ENCODE measurements at regions not wholly inside any gene's neighbourhood (a gene's known extent, or its start where the extent isn't known, plus 50 kb on each side); places are given as distances from the start of the nearest gene placed in this dataset.

- DNase-seq = no peak
- Histone ChIP-seq H3K4me3 (ENCODE audit: low read length) (no peak overlapping the region), H3K27ac (ENCODE audit: low read length) (no peak overlapping the region), H3K27me3 (ENCODE audit: control insufficient read depth, insufficient read depth, low read length) (no peaks in the 10 kb centered on the region), H3K4me1 (ENCODE audit: control insufficient read depth, insufficient read depth, low read length) (no peaks in the 10 kb centered on the region), H3K9me3 (ENCODE audit: control insufficient read depth, low read depth, low read length) (peaks cover 5% of the 10 kb centered on the region), H3K36me3 (ENCODE audit: control insufficient read depth, insufficient read depth, low read length) (no peaks in the 10 kb centered on the region)
- 86% methylated on average over 1 of the region's 2 CpGs for WGBS (ENCODE audit: insufficient coverage, low lambda C conversion rate)
Observed at GRCh38 chr2:149806651-149807050, 219.1 kb upstream of the MMADHC start.

- Histone ChIP-seq H3K9me3 (ENCODE audit: control insufficient read depth, low read depth, low read length) (no peaks in the 10 kb centered on the region), H3K36me3 (ENCODE audit: control insufficient read depth, insufficient read depth, low read length) (no peaks in the 10 kb centered on the region), H3K4me3 (ENCODE audit: low read length) (no peak overlapping the region), H3K27ac (ENCODE audit: low read length) (no peak overlapping the region), H3K4me1 (ENCODE audit: control insufficient read depth, insufficient read depth, low read length) (no peaks in the 10 kb centered on the region), H3K27me3 (ENCODE audit: control insufficient read depth, insufficient read depth, low read length) (no peaks in the 10 kb centered on the region)
- no peak for DNase-seq
- WGBS (ENCODE audit: insufficient coverage, low lambda C conversion rate) = 64% methylated on average over 5 of the region's 7 CpGs
Observed at GRCh38 chr2:149800624-149801542, 213.3 kb upstream of the MMADHC start.

DNA sequence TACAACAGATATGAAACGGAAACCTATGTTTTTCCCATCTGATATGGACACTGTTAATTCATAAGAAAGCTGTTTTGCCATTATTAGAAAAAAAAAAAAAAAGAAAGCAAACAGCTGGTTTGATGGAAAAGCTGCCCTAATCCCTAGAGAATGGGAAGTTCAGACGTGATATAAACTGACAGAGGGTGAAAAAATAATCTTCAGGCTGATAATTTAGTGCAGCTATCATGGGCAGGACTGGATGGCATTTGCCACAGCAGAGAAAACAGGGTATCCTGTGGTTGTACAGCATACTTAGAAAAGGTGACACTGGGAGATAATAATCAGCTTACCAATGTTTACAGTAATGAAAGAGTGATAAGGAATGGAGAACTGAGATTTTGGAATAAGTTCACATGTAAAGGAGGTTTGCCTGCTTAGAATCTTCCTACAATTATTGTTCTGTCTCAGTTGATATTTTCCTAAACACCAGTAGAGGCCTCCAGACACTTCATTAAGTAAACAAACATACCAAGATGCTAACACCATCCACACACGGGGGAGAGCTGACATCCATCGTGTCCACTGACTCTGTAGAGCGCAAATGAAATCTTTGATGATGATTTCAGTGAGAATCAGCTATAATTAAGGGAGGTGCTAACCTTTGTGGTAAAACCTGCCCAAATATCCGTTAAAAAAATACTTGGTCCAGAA, 211.6 kb upstream of the MMADHC start:
- H3K9me3 ChIP-seq (ENCODE audit: control insufficient read depth, low read depth, low read length) = no peaks in the 10 kb centered on the region
- 33% methylated on average over 1 of the region's 6 CpGs for WGBS (ENCODE audit: insufficient coverage, low lambda C conversion rate)

DNA sequence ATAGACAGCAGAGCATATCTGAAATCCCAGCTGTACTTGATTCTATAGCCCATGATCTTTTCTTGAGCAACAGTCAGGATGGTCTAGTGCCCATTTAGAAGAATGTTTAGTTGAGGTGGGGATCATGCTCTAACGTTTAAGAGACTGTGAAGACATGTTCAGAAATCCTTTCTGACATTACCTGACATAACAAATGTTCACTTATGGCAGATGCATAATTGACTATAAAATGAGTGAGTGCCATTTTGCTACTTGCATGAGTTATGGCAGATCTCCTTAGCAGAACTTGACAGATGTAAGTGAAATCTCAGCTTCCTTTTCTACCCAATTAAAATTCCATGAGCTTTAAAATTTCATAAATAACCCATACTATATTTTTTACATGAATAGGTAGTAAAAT, 209.5 kb upstream of the MMADHC start:
- Histone ChIP-seq H3K27ac (ENCODE audit: low read length) (no peak overlapping the region), H3K4me3 (ENCODE audit: low read length) (no peak overlapping the region), H3K27me3 (ENCODE audit: control insufficient read depth, insufficient read depth, low read length) (no peaks in the 10 kb centered on the region), H3K36me3 (ENCODE audit: control insufficient read depth, insufficient read depth, low read length) (no peaks in the 10 kb centered on the region), H3K9me3 (ENCODE audit: control insufficient read depth, low read depth, low read length) (no peaks in the 10 kb centered on the region), H3K4me1 (ENCODE audit: control insufficient read depth, insufficient read depth, low read length) (no peaks in the 10 kb centered on the region)
- WGBS (ENCODE audit: insufficient coverage, low lambda C conversion rate) = no CpG with 5 or more reads among the region's 1 CpG
- DNase-seq = no peak

More for the DNA sequence above, 211.6 kb upstream of the MMADHC start:
- Histone ChIP-seq H3K27ac (ENCODE audit: low read length) (no peak overlapping the region), H3K4me1 (ENCODE audit: control insufficient read depth, insufficient read depth, low read length) (no peaks in the 10 kb centered on the region), H3K36me3 (ENCODE audit: control insufficient read depth, insufficient read depth, low read length) (no peaks in the 10 kb centered on the region), H3K4me3 (ENCODE audit: low read length) (no peak overlapping the region), H3K27me3 (ENCODE audit: control insufficient read depth, insufficient read depth, low read length) (no peaks in the 10 kb centered on the region)
- peak in 1 of 2 donors; percentile 5 for DNase-seq

GRCh38 chr2:149789549-149789948, 202.0 kb upstream of the MMADHC start:
- 100% methylated on average over 3 of the region's 3 CpGs for WGBS (ENCODE audit: insufficient coverage, low lambda C conversion rate)
- no peaks in the 10 kb centered on the region for H3K36me3 ChIP-seq (ENCODE audit: control insufficient read depth, insufficient read depth, low read length)
- DNase-seq = no peak
- H3K27me3 ChIP-seq (ENCODE audit: control insufficient read depth, insufficient read depth, low read length) = no peaks in the 10 kb centered on the region
- no peaks in the 10 kb centered on the region for H3K4me1 ChIP-seq (ENCODE audit: control insufficient read depth, insufficient read depth, low read length)
- H3K4me3 ChIP-seq (ENCODE audit: low read length) = no peak overlapping the region
- no peak overlapping the region for H3K27ac ChIP-seq (ENCODE audit: low read length)
- H3K9me3 ChIP-seq (ENCODE audit: control insufficient read depth, low read depth, low read length) = no peaks in the 10 kb centered on the region

GRCh38 chr2:149787206-149787605, 199.6 kb upstream of the MMADHC start:
- no peak for DNase-seq
- H3K27me3 ChIP-seq (ENCODE audit: control insufficient read depth, insufficient read depth, low read length) = no peaks in the 10 kb centered on the region

DNA sequence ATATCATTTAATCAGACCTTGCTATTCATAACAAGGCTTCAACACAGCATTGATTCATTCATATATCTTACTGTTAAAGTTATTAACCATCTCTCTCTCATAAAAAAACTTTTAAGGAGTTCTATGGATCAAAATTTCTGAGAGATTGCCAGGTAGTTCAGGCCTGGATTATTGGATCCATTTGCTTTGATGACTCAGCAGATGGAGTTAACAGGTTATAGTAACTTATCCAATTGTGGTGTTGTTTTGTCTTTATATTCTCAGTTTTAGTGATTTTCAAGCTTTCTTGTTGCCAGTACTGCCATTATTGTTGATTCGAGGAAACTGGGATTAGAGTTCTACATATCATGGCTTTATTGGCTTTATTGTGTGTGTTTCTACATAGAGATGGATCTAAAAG, 195.7 kb upstream of the MMADHC start:
- Histone ChIP-seq H3K27me3 (ENCODE audit: control insufficient read depth, insufficient read depth, low read length) (no peaks in the 10 kb centered on the region), H3K9me3 (ENCODE audit: control insufficient read depth, low read depth, low read length) (no peaks in the 10 kb centered on the region), H3K36me3 (ENCODE audit: control insufficient read depth, insufficient read depth, low read length) (no peaks in the 10 kb centered on the region), H3K4me1 (ENCODE audit: control insufficient read depth, insufficient read depth, low read length) (no peaks in the 10 kb centered on the region), H3K4me3 (ENCODE audit: low read length) (no peak overlapping the region), H3K27ac (ENCODE audit: low read length) (no peak overlapping the region)
- DNase-seq = no peak
- WGBS (ENCODE audit: insufficient coverage, low lambda C conversion rate) = no CpG with 5 or more reads among the region's 1 CpG

More at GRCh38 chr2:149787206-149787605, 199.6 kb upstream of the MMADHC start:
- H3K36me3 ChIP-seq (ENCODE audit: control insufficient read depth, insufficient read depth, low read length) = no peaks in the 10 kb centered on the region
- no peaks in the 10 kb centered on the region for H3K4me1 ChIP-seq (ENCODE audit: control insufficient read depth, insufficient read depth, low read length)
- no CpG with 5 or more reads among the region's 1 CpG for WGBS (ENCODE audit: insufficient coverage, low lambda C conversion rate)
- H3K27ac ChIP-seq (ENCODE audit: low read length) = no peak overlapping the region
- no peaks in the 10 kb centered on the region for H3K9me3 ChIP-seq (ENCODE audit: control insufficient read depth, low read depth, low read length)
- H3K4me3 ChIP-seq (ENCODE audit: low read length) = no peak overlapping the region

- WGBS (ENCODE audit: insufficient coverage, low lambda C conversion rate) = 100% methylated on average over 1 of the region's 1 CpG
Observed at GRCh38 chr2:149782572-149782971, 195.0 kb upstream of the MMADHC start.

DNA sequence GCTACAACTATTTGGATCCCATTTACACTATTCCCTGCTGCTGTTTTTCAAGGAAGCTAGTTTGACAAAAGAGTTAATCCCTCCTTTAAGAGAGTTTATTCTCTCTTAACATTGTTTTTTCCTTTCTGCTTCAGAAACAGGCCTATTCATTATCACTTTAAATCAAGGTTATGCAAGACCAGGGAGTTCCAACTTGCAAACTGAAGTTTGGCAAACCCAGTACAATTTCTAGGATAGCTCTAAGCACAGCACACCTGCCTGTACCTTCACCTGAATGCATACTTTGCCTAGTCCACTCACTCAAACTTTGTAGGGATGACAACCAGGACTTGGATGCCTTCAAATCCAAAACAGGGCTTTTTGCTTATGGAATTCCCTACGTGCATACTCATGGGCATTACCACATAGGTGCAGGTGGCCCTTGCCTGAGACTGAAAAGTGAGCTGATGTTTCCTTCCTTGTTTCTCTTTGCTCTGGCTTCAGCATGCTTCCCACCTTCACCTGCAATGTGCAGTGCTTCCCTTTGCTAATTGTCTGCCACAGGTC, 193.8 kb upstream of the MMADHC start:
- no peaks in the 10 kb centered on the region for H3K9me3 ChIP-seq (ENCODE audit: control insufficient read depth, low read depth, low read length)
- no CpG with 5 or more reads among the region's 1 CpG for WGBS (ENCODE audit: insufficient coverage, low lambda C conversion rate)

More at GRCh38 chr2:149782572-149782971, 195.0 kb upstream of the MMADHC start:
- Histone ChIP-seq H3K27ac (ENCODE audit: low read length) (no peak overlapping the region), H3K4me3 (ENCODE audit: low read length) (no peak overlapping the region), H3K27me3 (ENCODE audit: control insufficient read depth, insufficient read depth, low read length) (no peaks in the 10 kb centered on the region), H3K36me3 (ENCODE audit: control insufficient read depth, insufficient read depth, low read length) (no peaks in the 10 kb centered on the region), H3K9me3 (ENCODE audit: control insufficient read depth, low read depth, low read length) (no peaks in the 10 kb centered on the region), H3K4me1 (ENCODE audit: control insufficient read depth, insufficient read depth, low read length) (no peaks in the 10 kb centered on the region)
- no peak for DNase-seq

DNA sequence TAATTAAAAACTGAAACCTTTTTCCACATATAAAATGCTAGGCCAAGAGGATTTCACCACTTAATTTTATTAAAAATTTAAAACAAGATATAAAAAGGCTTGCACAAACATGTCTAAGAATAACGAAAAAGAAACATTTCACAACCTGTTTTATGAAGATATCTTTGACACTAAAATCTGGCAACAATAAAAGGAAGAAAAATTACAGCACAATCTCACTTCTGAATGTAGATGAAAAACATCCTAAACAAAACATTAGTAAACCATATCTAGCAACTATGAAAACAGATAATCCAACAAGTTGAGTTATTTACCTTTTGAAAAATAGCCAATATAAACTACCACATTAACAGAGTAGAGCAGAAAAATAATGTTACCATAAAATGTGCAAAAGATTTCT, 185.4 kb upstream of the MMADHC start:
- WGBS (ENCODE audit: insufficient coverage, low lambda C conversion rate) = 56% methylated on average over 1 of the region's 1 CpG
- no peaks in the 10 kb centered on the region for H3K36me3 ChIP-seq (ENCODE audit: control insufficient read depth, insufficient read depth, low read length)
- no peak for DNase-seq
- H3K4me1 ChIP-seq (ENCODE audit: control insufficient read depth, insufficient read depth, low read length) = no peaks in the 10 kb centered on the region
- no peak overlapping the region for H3K27ac ChIP-seq (ENCODE audit: low read length)
- no peak overlapping the region for H3K4me3 ChIP-seq (ENCODE audit: low read length)
- no peaks in the 10 kb centered on the region for H3K9me3 ChIP-seq (ENCODE audit: control insufficient read depth, low read depth, low read length)
- no peaks in the 10 kb centered on the region for H3K27me3 ChIP-seq (ENCODE audit: control insufficient read depth, insufficient read depth, low read length)

More for the DNA sequence above, 193.8 kb upstream of the MMADHC start:
- Histone ChIP-seq H3K27me3 (ENCODE audit: control insufficient read depth, insufficient read depth, low read length) (no peaks in the 10 kb centered on the region), H3K36me3 (ENCODE audit: control insufficient read depth, insufficient read depth, low read length) (no peaks in the 10 kb centered on the region), H3K4me3 (ENCODE audit: low read length) (no peak overlapping the region), H3K4me1 (ENCODE audit: control insufficient read depth, insufficient read depth, low read length) (no peaks in the 10 kb centered on the region), H3K27ac (ENCODE audit: low read length) (no peak overlapping the region)
- DNase-seq = no peak
